Endodermal cell (in vitro differentiated cells): ENCODE measurements at regions not wholly inside any gene's neighbourhood (a gene's known extent, or its start where the extent isn't known, plus 50 kb on each side); places are given as distances from the start of the nearest gene placed in this dataset.

Experiments
- DNase-seq: peaks from one replicate; pipeline ENCODE4 v3.0.0-alpha.2; 2017
- H3K27ac ChIP-seq: 2 replicates; pipeline ENCODE4 v1.5.1; 2013; ENCODE audit warnings: mild to moderate bottlenecking, low read depth, low read length, moderate library complexity
- H3K27me3 ChIP-seq: 2 replicates; pipeline ENCODE4 v1.6.1; 2013; ENCODE audit warnings: mild to moderate bottlenecking, low read length, moderate library complexity; ENCODE audit not compliant: insufficient read depth, control insufficient read depth, poor library complexity, severe bottlenecking
- H3K36me3 ChIP-seq: 2 replicates; pipeline ENCODE4 v1.7.0; 2013; ENCODE audit warnings: mild to moderate bottlenecking, low read length, moderate library complexity; ENCODE audit not compliant: control insufficient read depth, insufficient read depth
- H3K4me1 ChIP-seq: one replicate; pipeline ENCODE4 v1.7.0; 2013; ENCODE audit warnings: low read length; ENCODE audit not compliant: control insufficient read depth, insufficient read depth
- H3K4me3 ChIP-seq: 2 replicates; pipeline ENCODE4 v1.5.1; 2013; ENCODE audit warnings: mild to moderate bottlenecking, low read length, moderate library complexity
- H3K9ac ChIP-seq: 2 replicates; pipeline ENCODE4 v1.6.1; 2013; ENCODE audit warnings: mild to moderate bottlenecking, low read length, moderate library complexity; ENCODE audit not compliant: poor library complexity, severe bottlenecking; ENCODE audit errors: extremely low read depth
- H3K9me3 ChIP-seq: 2 replicates; pipeline ENCODE4 v1.6.1; 2013; ENCODE audit warnings: mild to moderate bottlenecking, low read length, moderate library complexity; ENCODE audit not compliant: control insufficient read depth
- H3K27ac Mint-ChIP-seq: 2 replicates; pipeline ENCODE4 v1.8.0; 2020; ENCODE audit warnings: mixed read lengths
- H3K27me3 Mint-ChIP-seq: 2 replicates; pipeline ENCODE4 v1.8.0; 2021; ENCODE audit warnings: mild to moderate bottlenecking, mixed read lengths; ENCODE audit not compliant: insufficient read depth
- H3K36me3 Mint-ChIP-seq: 2 replicates; pipeline ENCODE4 v1.8.0; 2020; ENCODE audit warnings: low read depth, mixed read lengths
- H3K4me1 Mint-ChIP-seq: 2 replicates; pipeline ENCODE4 v1.8.0; 2020; ENCODE audit warnings: mixed read lengths
- H3K4me3 Mint-ChIP-seq: 2 replicates; pipeline ENCODE4 v1.8.0; 2020; ENCODE audit warnings: mild to moderate bottlenecking, moderate library complexity, mixed read lengths
- H3K9me3 Mint-ChIP-seq: 2 replicates; pipeline ENCODE4 v1.8.0; 2020; ENCODE audit warnings: mild to moderate bottlenecking, mixed read lengths
- CTCF ChIP-seq: fragments of 200-600 bp; sonication (generic); conservative IDR thresholded peaks from 2 replicates; pipeline ENCODE4 v1.5.0; 2021; ENCODE audit warnings: antibody characterized with exemption, mild to moderate bottlenecking
- WGBS, 2 experiments: methylation state at CpG; one replicate each; pipeline versions ENCODE4 v1.1.5 to v1.1.7; 2013; ENCODE audit warnings: missing lambda C conversion rate in 2 of 2, mixed read lengths in 1 of 2; ENCODE audit not compliant: insufficient coverage in 1 of 2, insufficient read length in 1 of 2; 5-methylcytosine and 5-hydroxymethylcytosine counted together

- TF ChIP-seq CTCF = no peak
- H3K4me1 Mint-ChIP-seq = peaks cover 23% of the 10 kb centered on the region
Observed at GRCh38 chr9:79026316-79026715, 545.4 kb upstream of the TLE4 start.

GRCh38 chr9:79028101-79028500, 543.7 kb upstream of the TLE4 start:
- Mint-ChIP-seq H3K27me3 (no peaks in the 10 kb centered on the region), H3K27ac (no peak overlapping the region), H3K4me1 (peaks cover 23% of the 10 kb centered on the region), H3K4me3 (no peak overlapping the region), H3K9me3 (no peaks in the 10 kb centered on the region), H3K36me3 (no peaks in the 10 kb centered on the region)
- no peaks in the 10 kb centered on the region for H3K36me3 ChIP-seq
- no peaks in the 10 kb centered on the region for H3K9me3 ChIP-seq
- TF ChIP-seq CTCF = no peak
- H3K27me3 ChIP-seq = no peaks in the 10 kb centered on the region
- H3K4me3 ChIP-seq = no peak overlapping the region
- WGBS, 2 experiments = 91 to 100% methylated on average over 3 of the region's 3 CpGs
- no peak overlapping the region for H3K27ac ChIP-seq
- DNase-seq = no peak
- H3K4me1 ChIP-seq = peaks cover 2% of the 10 kb centered on the region
- no peak overlapping the region for H3K9ac ChIP-seq

More at GRCh38 chr9:79026316-79026715, 545.4 kb upstream of the TLE4 start:
- no peak for DNase-seq
- Mint-ChIP-seq H3K27me3 (no peaks in the 10 kb centered on the region), H3K9me3 (no peaks in the 10 kb centered on the region), H3K36me3 (no peaks in the 10 kb centered on the region), H3K4me3 (no peak overlapping the region), H3K27ac (no peak overlapping the region)
- Histone ChIP-seq H3K4me3 (no peak overlapping the region), H3K27me3 (no peaks in the 10 kb centered on the region), H3K4me1 (peaks cover 2% of the 10 kb centered on the region), H3K9me3 (no peaks in the 10 kb centered on the region), H3K9ac (no peak overlapping the region), H3K27ac (no peak overlapping the region), H3K36me3 (no peaks in the 10 kb centered on the region)
- 88 to 95% methylated on average over 3 of the region's 3 CpGs for WGBS, 2 experiments

GRCh38 chr9:79034583-79034982, 537.2 kb upstream of the TLE4 start:
- no peak overlapping the region for H3K4me3 Mint-ChIP-seq
- peaks cover 5% of the 10 kb centered on the region for H3K9me3 Mint-ChIP-seq
- Histone ChIP-seq H3K4me1 (no peaks in the 10 kb centered on the region), H3K9me3 (peaks cover 7% of the 10 kb centered on the region), H3K36me3 (no peaks in the 10 kb centered on the region), H3K9ac (no peak overlapping the region), H3K27me3 (no peaks in the 10 kb centered on the region), H3K4me3 (no peak overlapping the region), H3K27ac (no peak overlapping the region)
- no peaks in the 10 kb centered on the region for H3K27me3 Mint-ChIP-seq
- no peak overlapping the region for H3K27ac Mint-ChIP-seq
- WGBS, 2 experiments = 92% methylated on average over 4 of the region's 4 CpGs; no CpG with 5 or more reads in 1 of the 2 experiments
- TF ChIP-seq CTCF = no peak
- DNase-seq = no peak
- H3K36me3 Mint-ChIP-seq = no peaks in the 10 kb centered on the region
- H3K4me1 Mint-ChIP-seq = no peaks in the 10 kb centered on the region
